K562 (cell line): ENCODE measurements at regions not wholly inside any gene's neighbourhood (a gene's known extent, or its start where the extent isn't known, plus 50 kb on each side); places are given as distances from the start of the nearest gene placed in this dataset.

ENCODE experiments used
- ATAC-seq: fragments of 200-7000 bp; cut with Tn5 transposase; 3 replicates; pipeline ENCODE4 v1.9.1; 2020; ENCODE audit warnings: moderate library complexity
- BruUV-seq: library from RNA; stranded (reverse); fragments of 400-500 nt; replicated peaks from 2 replicates; lab custom pipeline; 2021; lab: Mats Ljungman, UMichigan
- CTCF ChIA-PET: fragments of 300-600 bp; formaldehyde crosslinking; extraction: SDS; loops from one replicate; lab custom pipeline; 2021; ENCODE audit warnings: low intra/inter-chr PET ratio; lab: Yijun Ruan, JAX
- POLR2A ChIA-PET: fragments of 300-600, 350-650 bp; sonication (Branson Sonifier 250); formaldehyde crosslinking; extraction: SDS; loops from one replicate; lab custom pipeline; 2021; ENCODE audit warnings: antibody characterized with exemption, inconsistent platforms; lab: Yijun Ruan, JAX
- DNase-seq, 4 experiments: peaks; one replicate each; pipeline versions ENCODE4 v3.0.0 to v3.0.0-alpha.2; 2011 to 2018; ENCODE audit warnings: low spot score in 3 of 4, mixed read lengths in 3 of 4; ENCODE audit errors: extremely low read depth in 1 of 4
- FAIRE-seq: peaks from 2 replicates; lab custom pipeline; 2011; peaks lifted over from hg19 to GRCh38; lab: Jason Lieb, UNC
- H2AFZ ChIP-seq: 2 replicates; pipeline ENCODE4 v1.6.0; 2011; ENCODE audit warnings: low read depth, low read length, control low read depth, inconsistent platforms
- H3K27ac ChIP-seq: fragments of 200-600 bp; 3 replicates; pipeline ENCODE4 v1.8.0; 2011; ENCODE audit warnings: low read depth, mild to moderate bottlenecking, control low read depth, inconsistent platforms, low read length, moderate library complexity, mixed read lengths; ENCODE audit errors: extremely low read depth
- H3K27me3 ChIP-seq, 2 experiments: fragments of 300-600 bp in 1 of 2; 2 replicates in 1 of 2; 3 replicates in 1 of 2; pipeline versions ENCODE4 v1.6.0 to v1.8.0; 2011; ENCODE audit warnings: inconsistent platforms in 2 of 2, low read length in 2 of 2, mild to moderate bottlenecking in 1 of 2, mixed read lengths in 1 of 2, moderate library complexity in 1 of 2; ENCODE audit not compliant: control insufficient read depth in 2 of 2, insufficient read depth in 2 of 2
- H3K36me3 ChIP-seq: fragments of 300-600 bp; 3 replicates; pipeline ENCODE4 v1.8.0; 2011; ENCODE audit warnings: mild to moderate bottlenecking, low read length, inconsistent platforms; ENCODE audit not compliant: control insufficient read depth, insufficient read depth
- H3K4me1 ChIP-seq, 2 experiments: fragments of 200-600 bp in 1 of 2; replicated peaks in 1 of 2; 2 replicates in 1 of 2; 3 replicates in 1 of 2; pipeline versions ENCODE4 v1.5.1 to v1.8.0; 2011; ENCODE audit warnings: inconsistent platforms in 2 of 2, low read length in 2 of 2, mild to moderate bottlenecking in 1 of 2, mixed read lengths in 1 of 2, moderate library complexity in 1 of 2; ENCODE audit not compliant: control insufficient read depth in 2 of 2, insufficient read depth in 2 of 2
- H3K4me2 ChIP-seq: 2 replicates; pipeline ENCODE4 v1.6.1; 2011; ENCODE audit warnings: low read length, control low read depth, inconsistent platforms, mixed read lengths; ENCODE audit not compliant: insufficient read depth
- H3K4me3 ChIP-seq: fragments of 200-600 bp; sonication (generic), shearing (Covaris generic); 2 replicates; pipeline ENCODE4 v1.5.1; 2016; ENCODE audit warnings: control low read depth, inconsistent platforms
- H3K79me2 ChIP-seq: fragments of 200-600 bp; 3 replicates; pipeline ENCODE4 v1.8.0; 2011; ENCODE audit warnings: low read length, inconsistent platforms; ENCODE audit not compliant: control insufficient read depth, insufficient read depth
- H3K9ac ChIP-seq, 2 experiments: 2 replicates each; pipeline versions ENCODE4 v1.6.0 to v1.6.1; 2011; ENCODE audit warnings: low read depth in 2 of 2, low read length in 2 of 2, control low read depth in 1 of 2, inconsistent platforms in 1 of 2, mild to moderate bottlenecking in 1 of 2, mixed read lengths in 1 of 2; ENCODE audit not compliant: insufficient read depth in 1 of 2
- H3K9me1 ChIP-seq: one replicate; pipeline ENCODE4 v1.6.0; 2011; ENCODE audit warnings: inconsistent platforms, mild to moderate bottlenecking, low read length, moderate library complexity; ENCODE audit not compliant: control insufficient read depth, insufficient read depth
- H3K9me3 ChIP-seq: replicated peaks from 2 replicates; pipeline ENCODE4 v1.5.1; 2011; ENCODE audit warnings: low read depth, low read length, inconsistent platforms; ENCODE audit not compliant: control insufficient read depth, insufficient read depth
- H4K20me1 ChIP-seq: replicated peaks from 2 replicates; pipeline ENCODE4 v1.6.1; 2011; ENCODE audit warnings: low read length, inconsistent platforms, mixed read lengths; ENCODE audit not compliant: control insufficient read depth, insufficient read depth
- ATF1 ChIP-seq, 2 experiments: fragments of 450-650 bp in 1 of 2; IDR thresholded peaks; 2 replicates each; pipeline ENCODE4 v1.6.1; 2016; ENCODE audit warnings: missing compliant biosample characterization in 1 of 2, missing genetic modification characterization in 1 of 2
- FOXJ2 ChIP-seq: fragments of 200-800 bp; sonication (Bioruptor generic); IDR thresholded peaks from 2 replicates; pipeline ENCODE4 v1.6.1; 2016; ENCODE audit warnings: missing genetic modification characterization, missing compliant biosample characterization
- NFATC3 ChIP-seq: fragments of 450-650 bp; IDR thresholded peaks from 2 replicates; pipeline ENCODE4 v1.6.1; 2017; ENCODE audit warnings: mild to moderate bottlenecking
- RBM15 ChIP-seq: fragments of 200-400 bp; formaldehyde crosslinking; IDR thresholded peaks from 2 replicates; pipeline ENCODE4 v1.6.1; 2018; ENCODE audit warnings: mild to moderate bottlenecking, low read length, moderate library complexity; ENCODE audit not compliant: insufficient read depth
- SRF ChIP-seq, 2 experiments: fragments of 250-450, 450-650 bp in 1 of 2; sonication (Bioruptor Pico) in 1 of 2; sonication (generic) in 1 of 2; formaldehyde crosslinking; IDR thresholded peaks; 2 replicates each; pipeline versions ENCODE4 v1.5.0 to v1.5.1; 2020 to 2022; ENCODE audit warnings: mild to moderate bottlenecking in 1 of 2, missing genetic modification reagents in 1 of 2
- STAG1 ChIP-seq: sonication (generic); formaldehyde crosslinking; IDR thresholded peaks from 2 replicates; pipeline ENCODE4 v1.5.0; 2020; ENCODE audit warnings: missing genetic modification reagents, borderline replicate concordance
- ZBTB40 ChIP-seq, 2 experiments: fragments of 450-650 bp in 1 of 2; sonication (generic) in 1 of 2; formaldehyde crosslinking in 1 of 2; IDR thresholded peaks; 2 replicates each; pipeline versions ENCODE4 v1.7.1 to v1.9.0; 2016 to 2022; ENCODE audit warnings: inconsistent platforms in 1 of 2, mild to moderate bottlenecking in 1 of 2, missing genetic modification reagents in 1 of 2
- ZNF232 ChIP-seq: sonication (generic); formaldehyde crosslinking; IDR thresholded peaks from 2 replicates; pipeline ENCODE4 v1.8.0; 2022; ENCODE audit warnings: mild to moderate bottlenecking, missing genetic modification reagents
- WGBS: fragments of 100-300 bp; shearing (Covaris generic); methylation state at CpG from one replicate; pipeline ENCODE4 v1.1.6; 2016; ENCODE audit warnings: low coverage, mixed read lengths; ENCODE audit not compliant: insufficient coverage; ENCODE audit errors: missing lambda C conversion rate; 5-methylcytosine and 5-hydroxymethylcytosine counted together
- in situ Hi-C: fragments of 300-500 bp; cut with MboI; formaldehyde crosslinking; loops from 4 replicates; pipeline ENCODE4 v1.15.0; 2018; ENCODE audit warnings: inconsistent platforms, mixed read lengths
- intact Hi-C: fragments of 100-400 bp; cut with micrococcal nuclease; formaldehyde crosslinking; loops from 2 replicates; pipeline ENCODE4 v1.14.2; 2022

- Histone ChIP-seq H3K36me3 (no peaks in the 10 kb centered on the region), H2AFZ (no peak overlapping the region), H3K4me1 (no peaks in the 10 kb centered on the region), H3K27me3 (no peaks in the 10 kb centered on the region), H3K9me3 (no peaks in the 10 kb centered on the region), H3K4me2 (no peak overlapping the region), H3K9ac (no peak overlapping the region), H3K79me2 (no peaks in the 10 kb centered on the region), H4K20me1 (no peaks in the 10 kb centered on the region), H3K27ac (no peak overlapping the region), H3K9me1 (no peaks in the 10 kb centered on the region), H3K4me3 (no peak overlapping the region)
- ATAC-seq (no peak), FAIRE-seq (no peak), DNase-seq (no peak)
- CTCF ChIA-PET, result no interaction called here
- TF ChIP-seq SRF (CRISPR knock-in tag; IDR thresholded peaks at IDR 0.05) (no peak), ZNF232 (no peak), STAG1 (CRISPR knock-in tag) (no peak), RBM15 (no peak), NFATC3 (no peak), FOXJ2 (tag) (no peak), ATF1 (CRISPR knock-in tag; IDR thresholded peaks at IDR 0.05) (no peak), ATF1 (tag; IDR thresholded peaks at IDR 0.05) (no peak), ZBTB40 (IDR thresholded peaks at IDR 0.05) (no peak), ZBTB40 (CRISPR knock-in tag; IDR thresholded peaks at IDR 0.05) (no peak)
- intact Hi-C loops (no loop called here), in situ Hi-C loops (no loop called here)
- POLR2A ChIA-PET, result no interaction called here
- under 1% methylated on average over 7 of the region's 7 CpGs for WGBS
- no TSS peak for BruUV-seq
Measured at GRCh38 chr15:23758891-23759290, 71.8 kb upstream of the NDN start.
